ENCODE measurements at regions not wholly inside any gene's neighbourhood (a gene's known extent, or its start where the extent isn't known, plus 50 kb on each side); places are given as distances from the start of the nearest gene placed in this dataset.

DNA sequence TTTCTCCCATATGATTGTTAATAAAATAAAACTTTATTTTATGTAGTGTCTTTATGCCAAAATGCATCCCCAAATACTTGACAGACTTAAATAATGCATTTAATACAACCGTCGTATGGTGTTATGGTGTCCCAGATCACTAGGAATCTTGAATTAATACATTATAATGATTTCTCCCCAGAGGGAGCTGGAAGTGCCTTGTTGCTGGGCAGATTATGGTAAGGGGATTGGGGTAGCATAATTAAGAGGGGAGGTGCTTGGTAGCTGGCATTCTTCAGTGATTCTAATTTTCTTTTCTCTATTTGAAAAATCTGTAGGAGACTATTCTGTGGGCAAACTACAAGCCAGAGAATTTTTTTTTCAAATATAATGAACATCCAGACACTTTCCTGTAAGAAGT, 1043.7 kb downstream of the ADGRL2 start:
- DNase-seq (ENCODE audit: low spot score): no peak
- in situ Hi-C loops (cut with MboI; ENCODE audit: low sequenced_read_pairs, unreplicated experiment): no loop called here
- TF ChIP-seq, protein P1, sequence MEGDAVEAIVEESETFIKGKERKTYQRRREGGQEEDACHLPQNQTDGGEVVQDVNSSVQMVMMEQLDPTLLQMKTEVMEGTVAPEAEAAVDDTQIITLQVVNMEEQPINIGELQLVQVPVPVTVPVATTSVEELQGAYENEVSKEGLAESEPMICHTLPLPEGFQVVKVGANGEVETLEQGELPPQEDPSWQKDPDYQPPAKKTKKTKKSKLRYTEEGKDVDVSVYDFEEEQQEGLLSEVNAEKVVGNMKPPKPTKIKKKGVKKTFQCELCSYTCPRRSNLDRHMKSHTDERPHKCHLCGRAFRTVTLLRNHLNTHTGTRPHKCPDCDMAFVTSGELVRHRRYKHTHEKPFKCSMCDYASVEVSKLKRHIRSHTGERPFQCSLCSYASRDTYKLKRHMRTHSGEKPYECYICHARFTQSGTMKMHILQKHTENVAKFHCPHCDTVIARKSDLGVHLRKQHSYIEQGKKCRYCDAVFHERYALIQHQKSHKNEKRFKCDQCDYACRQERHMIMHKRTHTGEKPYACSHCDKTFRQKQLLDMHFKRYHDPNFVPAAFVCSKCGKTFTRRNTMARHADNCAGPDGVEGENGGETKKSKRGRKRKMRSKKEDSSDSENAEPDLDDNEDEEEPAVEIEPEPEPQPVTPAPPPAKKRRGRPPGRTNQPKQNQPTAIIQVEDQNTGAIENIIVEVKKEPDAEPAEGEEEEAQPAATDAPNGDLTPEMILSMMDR (IDR thresholded peaks at IDR 0.05; ENCODE audit: borderline replicate concordance, control extremely low read depth, extremely low read depth, insufficient read depth, missing control alignments): no peak

DNA sequence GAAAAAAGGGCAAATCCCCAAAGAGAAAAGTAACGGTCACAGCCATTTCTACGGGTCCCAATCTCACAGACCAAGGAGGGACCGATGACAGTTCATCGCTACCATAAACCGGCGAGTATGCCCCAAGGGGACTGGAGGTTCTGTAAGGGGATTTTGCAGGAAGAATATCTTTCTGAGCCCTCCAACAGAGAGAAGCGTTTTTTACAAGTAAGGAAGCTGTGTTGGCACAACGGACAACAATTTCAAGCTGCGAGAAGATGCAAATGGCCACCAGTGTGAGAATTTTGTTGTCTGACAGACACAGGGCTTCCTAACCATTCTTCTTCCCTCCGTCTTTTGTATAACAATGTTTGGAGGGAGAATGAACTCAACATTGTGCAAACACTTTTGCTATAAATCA, 1043.1 kb downstream of the ADGRL2 start:
- DNase-seq (ENCODE audit: low spot score): no peak
- in situ Hi-C loops (cut with MboI; ENCODE audit: low sequenced_read_pairs, unreplicated experiment): no loop called here

DNA sequence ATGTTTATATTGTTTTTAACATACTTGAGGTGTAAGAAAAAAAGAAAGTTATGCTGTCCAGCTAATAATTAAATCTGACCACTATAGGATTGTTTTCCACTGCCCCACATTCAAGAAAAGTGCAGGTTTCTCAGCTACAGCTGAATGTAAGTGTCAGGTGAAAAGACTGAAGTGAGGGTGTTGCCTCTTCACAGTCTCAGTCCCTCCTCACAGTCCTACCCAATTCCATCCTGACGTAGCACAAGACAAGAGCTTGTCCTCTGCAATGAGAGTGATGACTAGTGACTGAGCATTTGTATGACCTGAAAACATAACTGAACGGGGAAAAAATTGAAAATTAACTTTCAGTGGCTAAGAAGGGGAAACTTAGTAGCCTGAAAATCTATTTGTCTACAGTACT, 1039.5 kb downstream of the ADGRL2 start:
- TF ChIP-seq, protein P1 (IDR thresholded peaks at IDR 0.05; ENCODE audit: borderline replicate concordance, control extremely low read depth, extremely low read depth, insufficient read depth, missing control alignments): no peak
- DNase-seq (ENCODE audit: low spot score): no peak
- in situ Hi-C loops (cut with MboI; ENCODE audit: low sequenced_read_pairs, unreplicated experiment): no loop called here

More for the DNA sequence above, 1043.1 kb downstream of the ADGRL2 start:
- TF ChIP-seq, protein P1 (IDR thresholded peaks at IDR 0.05; ENCODE audit: borderline replicate concordance, control extremely low read depth, extremely low read depth, insufficient read depth, missing control alignments): no peak

DNA sequence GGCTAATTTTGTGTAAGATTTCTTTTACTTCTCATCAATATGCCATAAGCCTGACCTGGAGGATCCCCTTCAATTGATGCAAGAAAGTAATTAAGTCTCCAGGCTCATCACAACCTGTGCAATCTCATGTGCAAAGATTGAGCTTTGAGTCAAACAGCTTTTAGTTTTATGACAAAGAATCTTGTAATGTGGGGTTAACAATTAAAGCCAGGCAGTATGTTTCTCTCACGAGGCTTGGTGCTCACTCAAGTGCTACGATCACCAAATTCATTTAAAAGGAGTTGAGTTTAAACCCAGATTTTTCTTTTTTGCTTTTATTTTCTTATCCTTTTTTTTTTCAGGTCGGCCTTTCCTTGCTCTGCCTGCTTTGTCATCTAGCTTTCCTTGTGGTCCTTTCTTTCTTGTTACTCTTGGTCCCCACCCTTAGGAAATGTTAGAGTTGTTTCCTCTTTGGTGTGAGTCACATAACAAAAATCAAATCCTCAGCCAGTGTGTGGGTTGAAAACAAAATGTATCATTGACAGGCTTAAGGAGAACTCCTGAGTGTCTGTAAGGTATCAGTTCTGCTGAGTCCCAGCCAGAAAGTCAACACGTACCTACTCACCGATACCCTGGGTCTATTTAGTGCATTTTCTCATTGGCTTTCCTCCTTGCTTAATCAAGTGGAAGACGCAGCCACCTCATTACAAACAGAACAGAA, 1037.2 kb downstream of the ADGRL2 start:
- DNase-seq (ENCODE audit: low spot score): no peak
- TF ChIP-seq, protein P1 (IDR thresholded peaks at IDR 0.05; ENCODE audit: borderline replicate concordance, control extremely low read depth, extremely low read depth, insufficient read depth, missing control alignments): no peak
- in situ Hi-C loops (cut with MboI; ENCODE audit: low sequenced_read_pairs, unreplicated experiment): no loop called here

DNA sequence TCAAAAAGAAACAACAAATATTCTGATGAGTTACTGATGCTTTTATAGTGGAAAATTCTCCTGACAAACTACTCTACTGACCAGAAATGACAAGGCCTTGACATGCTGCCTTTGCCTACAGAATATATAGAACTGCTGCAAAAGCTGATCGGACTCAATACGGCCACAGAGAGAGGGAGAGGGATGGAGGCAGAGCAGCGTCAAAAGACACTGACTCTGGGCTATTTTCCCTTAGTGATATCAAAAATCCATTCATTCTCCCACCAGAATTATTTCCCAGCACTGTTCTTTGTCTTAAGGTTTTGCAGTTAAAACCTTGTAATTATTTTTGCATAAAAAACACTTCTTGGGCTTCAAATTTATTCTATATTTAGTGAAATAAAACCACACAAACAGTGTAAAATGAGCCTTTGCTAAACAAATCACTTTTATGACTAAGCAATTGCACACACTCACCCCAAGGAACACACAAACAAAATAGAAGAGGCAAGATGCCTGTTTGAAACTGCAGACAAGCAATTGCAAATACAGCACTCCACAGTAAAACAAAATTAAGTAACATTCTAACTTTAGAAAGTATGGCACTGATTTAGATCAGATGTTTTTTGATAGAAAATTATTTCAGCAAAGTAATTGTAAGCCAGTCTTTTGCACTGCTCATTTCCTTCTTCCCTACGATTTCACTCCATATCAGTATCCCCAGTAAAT, 1036.4 kb downstream of the ADGRL2 start:
- in situ Hi-C loops (cut with MboI; ENCODE audit: low sequenced_read_pairs, unreplicated experiment): no loop called here
- DNase-seq (ENCODE audit: low spot score): no peak
- TF ChIP-seq, protein P1 (IDR thresholded peaks at IDR 0.05; ENCODE audit: borderline replicate concordance, control extremely low read depth, extremely low read depth, insufficient read depth, missing control alignments): no peak

DNA sequence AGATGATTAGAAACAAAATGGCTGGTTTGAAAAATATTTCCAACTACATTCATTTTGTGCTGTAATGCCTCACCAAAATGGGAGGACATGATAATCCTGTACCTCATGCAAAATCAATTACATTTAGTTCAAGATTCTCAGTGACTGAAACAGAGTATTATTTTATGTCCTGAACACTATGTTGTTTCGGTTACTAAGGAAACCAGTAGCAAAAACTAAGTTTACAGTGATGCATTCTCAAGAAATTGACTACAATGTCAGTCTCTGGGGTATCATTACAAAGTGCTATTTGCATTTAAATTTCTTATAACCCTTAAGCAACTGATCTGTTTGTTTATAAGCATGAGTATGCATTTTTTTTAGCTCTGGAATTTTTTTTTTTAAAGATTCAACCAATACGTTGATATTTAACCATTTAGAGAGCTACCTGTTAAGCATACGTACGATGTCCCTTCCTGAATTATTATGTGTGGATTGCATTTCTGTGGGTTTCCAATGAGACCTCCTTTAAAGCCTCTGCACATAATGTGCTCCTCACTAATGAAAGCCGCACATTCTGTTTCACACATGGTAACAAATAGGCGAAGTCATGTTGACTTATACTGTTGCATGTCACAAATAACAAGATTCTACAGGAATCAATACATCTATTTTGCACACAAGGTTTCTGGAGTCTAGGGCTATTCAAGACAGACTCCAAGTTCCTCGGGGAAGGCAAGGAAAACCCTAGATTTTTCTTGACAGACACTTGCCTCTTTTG, 1035.7 kb downstream of the ADGRL2 start:
- TF ChIP-seq, protein P1 (IDR thresholded peaks at IDR 0.05; ENCODE audit: borderline replicate concordance, control extremely low read depth, extremely low read depth, insufficient read depth, missing control alignments): no peak
- no peak for DNase-seq (ENCODE audit: low spot score)
- in situ Hi-C loops (cut with MboI; ENCODE audit: low sequenced_read_pairs, unreplicated experiment): no loop called here
